ENCODE measurements at regions not wholly inside any gene's neighbourhood (a gene's known extent, or its start where the extent isn't known, plus 50 kb on each side); places are given as distances from the start of the nearest gene placed in this dataset.

DNA sequence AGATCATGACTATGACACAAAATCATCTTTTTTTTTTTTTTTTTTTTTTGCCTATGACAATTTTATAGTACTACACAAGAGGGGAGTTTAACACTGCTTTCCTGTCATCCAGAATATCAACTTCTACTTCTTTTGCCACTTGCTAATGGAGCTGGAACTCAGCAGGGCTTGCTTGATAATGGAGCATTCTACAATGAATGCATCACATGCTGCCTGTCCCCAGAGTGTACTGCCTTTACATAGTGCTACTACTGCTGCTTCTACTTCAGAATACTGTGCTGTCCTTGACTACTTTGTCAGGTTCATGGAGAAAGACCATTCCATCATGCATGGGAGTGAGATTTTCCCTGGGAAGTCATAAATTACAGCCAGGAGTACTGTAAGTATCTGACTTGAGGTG, 338.6 kb upstream of the SEMA3A start:
- DNase-seq, result no peak

DNA sequence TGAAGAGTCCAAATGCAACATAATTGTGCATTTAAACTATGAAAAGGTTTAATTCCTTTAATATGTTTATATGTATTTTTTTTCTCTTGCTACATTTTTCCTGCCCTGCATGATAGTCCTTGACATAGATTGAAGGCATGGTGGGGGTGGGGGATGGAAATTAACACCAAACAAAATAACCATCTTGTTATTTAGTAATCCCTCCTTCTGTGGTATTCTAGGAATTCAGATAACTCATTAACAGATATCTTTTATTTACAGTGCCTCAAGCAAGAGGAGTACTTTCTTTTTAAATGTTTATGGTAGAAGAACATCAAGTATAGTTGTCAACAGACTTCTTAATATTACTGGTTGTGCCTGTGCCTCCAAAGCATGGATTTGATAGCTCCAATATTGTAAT, 337.6 kb upstream of the SEMA3A start:
- DNase-seq, result no peak

- peak in 1 of 2 experiments; percentile 5 for DNase-seq
Measured at GRCh38 chr7:84529480-84530205, 335.1 kb upstream of the SEMA3A start.

DNA sequence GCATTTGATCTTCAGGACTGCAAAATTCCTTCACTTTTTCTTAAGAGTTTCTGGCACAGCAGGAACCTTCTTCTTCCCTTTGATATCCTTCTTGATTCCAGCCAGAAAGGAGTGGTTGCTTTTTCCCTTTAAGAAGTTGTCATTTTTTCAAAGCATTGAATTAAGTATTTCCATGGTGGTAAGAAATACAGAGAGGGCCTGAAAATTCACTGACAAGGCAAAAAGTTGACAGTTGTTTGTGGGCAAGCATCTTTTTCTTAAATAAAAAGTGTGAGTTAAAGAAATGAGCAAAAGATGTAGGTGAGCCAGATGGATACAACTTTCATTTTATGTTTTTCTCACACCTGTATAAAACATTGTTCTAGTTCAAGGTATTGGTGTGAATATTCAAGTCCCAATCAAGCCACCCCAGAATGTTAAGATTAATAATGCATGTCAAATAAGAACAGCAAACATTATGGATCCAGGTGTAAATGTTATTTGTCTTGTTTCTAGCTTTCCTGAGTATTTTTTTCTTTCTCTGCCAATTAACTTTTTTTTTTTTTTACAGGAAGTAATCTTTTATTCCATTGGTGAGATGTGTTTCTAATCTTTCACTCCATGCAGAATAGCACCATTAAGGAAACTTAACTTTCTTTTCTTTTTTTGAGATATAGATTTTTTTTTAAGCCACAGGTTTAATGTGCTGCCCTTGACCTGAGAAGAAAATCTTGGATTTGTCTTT, 334.3 kb upstream of the SEMA3A start:
- no peak for DNase-seq

DNA sequence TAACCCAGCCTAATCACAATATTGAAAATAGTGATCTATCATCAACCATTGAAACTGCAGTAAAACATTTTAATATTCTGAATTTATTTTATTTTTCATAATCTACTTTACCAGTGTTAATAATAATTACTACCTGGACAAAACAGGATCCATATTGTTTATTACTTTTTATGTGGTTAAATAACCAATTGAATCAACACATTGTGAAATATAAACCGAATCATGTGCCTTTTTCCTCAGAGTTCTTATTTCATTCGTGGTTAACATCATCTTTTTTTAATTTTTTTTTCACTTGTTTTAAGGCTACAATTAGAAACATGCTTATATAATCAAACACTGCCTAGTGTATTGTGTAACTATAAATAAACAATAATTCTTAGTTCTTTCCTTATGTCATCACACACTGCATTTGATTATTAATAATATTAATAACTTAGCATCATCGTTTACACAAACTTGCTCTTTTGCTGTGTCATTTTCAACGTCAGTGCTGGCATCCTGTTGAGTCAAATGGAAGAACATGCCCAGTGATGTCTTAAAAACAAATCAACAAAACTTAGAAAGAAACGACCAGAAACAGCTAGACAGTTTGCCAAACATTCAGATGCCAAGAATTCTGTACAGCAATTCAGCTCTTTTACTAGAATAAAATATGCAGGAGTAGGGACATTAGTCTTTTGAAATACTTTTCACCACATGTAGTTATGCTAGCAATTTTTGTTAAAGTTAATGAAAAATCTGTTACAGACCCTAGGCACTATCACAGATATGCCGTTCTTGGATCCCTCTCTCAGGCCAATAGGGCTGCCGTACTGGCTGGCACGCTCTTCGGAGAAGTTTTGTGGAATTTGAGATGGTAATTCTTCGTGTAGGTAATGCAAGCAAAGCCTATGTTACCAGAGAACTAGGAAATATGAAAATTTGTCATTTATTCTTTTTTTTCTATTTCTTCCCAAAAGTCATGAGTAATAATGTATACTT, 330.4 kb upstream of the SEMA3A start:
- peak in 1 of 2 experiments; percentile 5 for DNase-seq

- peak; percentile 8 to 64 for DNase-seq
Measured at GRCh38 chr7:84513061-84513460, 318.5 kb upstream of the SEMA3A start.

DNA sequence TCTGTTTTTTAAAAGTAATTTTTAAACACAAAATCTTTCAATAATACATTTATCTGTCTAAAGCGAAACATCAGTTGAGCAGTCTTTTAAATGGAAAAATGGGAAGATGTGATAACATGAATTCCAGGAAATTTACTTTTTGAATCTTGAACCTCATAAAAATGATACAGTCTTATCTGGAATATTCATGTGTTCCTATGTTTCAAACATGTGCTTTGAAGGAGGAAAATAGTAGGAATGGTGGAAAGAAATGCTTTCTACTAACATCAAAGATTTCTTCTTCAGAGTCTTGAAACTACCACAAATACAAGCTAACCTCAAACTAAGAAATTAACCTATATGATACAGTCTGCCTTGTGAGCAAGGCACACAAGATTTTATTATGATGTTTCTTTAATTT, 317.5 kb upstream of the SEMA3A start:
- DNase-seq, result no peak

GRCh38 chr7:84510505-84510904, 315.9 kb upstream of the SEMA3A start:
- no peak for DNase-seq

GRCh38 chr7:84509522-84509921, 314.9 kb upstream of the SEMA3A start:
- DNase-seq, result no peak

GRCh38 chr7:84508606-84509005, 314.0 kb upstream of the SEMA3A start:
- DNase-seq, result no peak

- DNase-seq, result no peak
Measured at GRCh38 chr7:84507529-84507928, 312.9 kb upstream of the SEMA3A start.

- peak in 1 of 2 experiments; percentile 9 for DNase-seq
Measured at GRCh38 chr7:84506151-84506550, 311.6 kb upstream of the SEMA3A start.

DNA sequence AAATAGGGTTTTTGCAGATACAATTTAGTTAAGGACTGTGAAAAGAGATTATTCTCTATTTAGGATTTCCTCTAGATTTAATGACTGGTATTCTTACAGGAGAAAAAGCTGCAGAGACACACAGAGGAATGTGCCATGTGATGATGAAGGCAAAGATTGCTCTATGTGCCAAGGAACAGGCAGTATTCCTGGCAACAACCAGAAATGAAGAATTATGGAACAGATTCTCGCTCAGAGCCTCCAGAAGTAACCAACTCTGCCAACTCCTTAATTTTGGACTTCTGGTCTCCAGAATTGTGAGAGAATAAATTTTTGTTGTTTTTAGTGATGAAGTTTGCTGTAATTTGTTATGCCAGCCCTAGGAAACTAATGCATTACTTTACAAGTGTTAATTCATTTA, 307.6 kb upstream of the SEMA3A start:
- DNase-seq, result peak; percentile 13 to 86

DNA sequence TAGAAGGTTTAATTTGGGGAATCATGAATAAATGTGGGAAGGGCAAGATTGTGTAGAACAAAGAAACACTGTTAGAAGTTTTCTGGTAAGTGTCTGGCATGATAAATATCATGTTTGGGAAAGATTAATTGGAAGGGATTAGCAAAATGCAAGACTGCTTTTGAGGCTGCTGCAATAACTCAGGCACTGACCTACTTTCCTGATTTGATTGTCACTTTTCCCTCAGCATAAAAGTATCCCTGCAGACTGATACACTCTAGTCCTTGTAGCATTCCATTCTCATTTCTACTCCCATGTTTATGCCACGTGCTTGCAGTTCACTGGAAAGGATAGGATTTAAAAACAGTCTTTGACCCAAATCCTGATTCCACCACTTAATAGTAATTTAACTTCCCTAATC, 303.3 kb upstream of the SEMA3A start:
- no peak for DNase-seq

DNA sequence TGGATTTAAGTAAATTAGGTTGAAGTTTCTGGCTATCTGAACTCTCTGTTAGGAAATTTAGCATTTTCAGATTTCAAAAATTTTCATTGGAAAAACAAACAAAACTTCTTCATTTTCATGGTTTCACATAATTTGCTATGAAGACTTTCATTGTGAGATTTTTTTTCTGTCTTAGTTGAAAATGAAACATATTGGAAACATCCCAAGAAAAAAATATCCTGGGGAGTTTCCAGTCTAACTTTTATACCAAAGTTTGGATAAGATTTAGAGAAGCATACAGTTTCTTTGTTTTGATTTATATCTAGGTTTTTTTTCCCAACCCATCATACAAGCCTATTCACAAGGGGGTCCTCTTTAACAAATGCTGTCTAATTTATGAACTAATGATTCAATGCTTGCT, 300.5 kb upstream of the SEMA3A start:
- no peak for DNase-seq

- DNase-seq, result peak in 1 of 2 experiments; percentile 27
Measured at GRCh38 chr7:84492098-84493034, 297.8 kb upstream of the SEMA3A start.

GRCh38 chr7:84490661-84491060, 296.1 kb upstream of the SEMA3A start:
- DNase-seq, result peak in 1 of 2 experiments; percentile 58

- no peak for DNase-seq
Measured at GRCh38 chr7:84484502-84485079, 290.0 kb upstream of the SEMA3A start.

DNA sequence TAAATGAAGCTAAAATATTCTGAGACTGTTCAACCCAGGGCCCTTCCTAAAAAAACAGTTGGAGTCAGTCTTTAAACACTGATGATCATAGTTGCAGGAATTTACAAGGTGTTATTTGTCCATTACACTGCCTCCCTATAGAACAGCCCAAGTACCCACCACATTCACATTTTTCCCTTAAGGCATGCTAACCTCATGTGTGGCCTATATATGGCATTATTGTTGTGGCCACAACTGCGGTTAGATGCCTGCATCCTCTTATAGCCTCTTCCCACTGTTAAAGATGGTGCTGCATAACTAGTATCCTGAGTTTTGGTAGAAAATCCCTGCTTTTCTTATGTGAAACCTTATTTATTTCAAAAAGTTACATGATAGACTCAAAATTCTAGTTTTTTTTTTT, 287.9 kb upstream of the SEMA3A start:
- no peak for DNase-seq

DNA sequence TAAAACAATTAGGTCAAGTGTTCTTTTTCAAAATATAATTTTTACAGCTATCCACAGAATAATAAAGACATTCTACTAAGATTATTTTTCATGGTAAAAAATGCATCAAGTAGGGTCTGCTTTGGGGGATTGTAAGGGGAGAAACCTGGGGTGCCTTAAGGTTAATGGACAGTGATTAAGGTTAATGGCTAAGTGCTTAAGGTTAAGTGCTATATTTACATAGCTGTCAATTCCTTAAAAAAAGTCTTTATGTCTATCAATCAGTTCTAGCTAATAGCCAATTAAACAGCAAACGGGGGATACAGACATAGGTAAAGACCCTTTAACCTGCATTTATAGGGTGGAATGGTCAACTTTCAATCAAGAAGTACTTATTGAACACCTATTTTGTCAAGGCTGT, 284.5 kb upstream of the SEMA3A start:
- no peak for DNase-seq

GRCh38 chr7:84477786-84478478, 283.3 kb upstream of the SEMA3A start:
- DNase-seq, result no peak
